GM23338 (cell line): ENCODE measurements at regions not wholly inside any gene's neighbourhood (a gene's known extent, or its start where the extent isn't known, plus 50 kb on each side); places are given as distances from the start of the nearest gene placed in this dataset.

ENCODE experiments used
- ATAC-seq: fragments of 200-7000 bp; cut with Tn5 transposase; 3 replicates; pipeline ENCODE4 v1.9.1; 2020
- DNase-seq: peaks from one replicate; pipeline ENCODE4 v3.0.0-alpha.2; 2015; ENCODE audit warnings: low spot score
- H2AFZ ChIP-seq: fragments of 200-600 bp; sonication (generic); 2 replicates; pipeline ENCODE4 v1.8.0; 2016; ENCODE audit warnings: antibody characterized with exemption, mild to moderate bottlenecking, moderate library complexity
- H3F3A ChIP-seq: fragments of 200-600 bp; sonication (generic); replicated peaks from 2 replicates; pipeline ENCODE4 v1.8.0; 2017; ENCODE audit warnings: antibody characterized with exemption, mixed run types, low read depth
- H3K27ac ChIP-seq: fragments of 200-600 bp; sonication (generic); 2 replicates; pipeline ENCODE4 v1.6.1; 2016; ENCODE audit warnings: low read depth
- H3K27me3 ChIP-seq: fragments of 200-600 bp; sonication (generic); 2 replicates; pipeline ENCODE4 v1.8.0; 2016; ENCODE audit warnings: mild to moderate bottlenecking, mixed run types, moderate library complexity; ENCODE audit not compliant: insufficient read depth
- H3K36me3 ChIP-seq: fragments of 200-600 bp; sonication (generic); 2 replicates; pipeline ENCODE4 v1.8.0; 2016; ENCODE audit warnings: mild to moderate bottlenecking; ENCODE audit not compliant: insufficient read depth
- H3K4me1 ChIP-seq: fragments of 200-600 bp; sonication (generic); 2 replicates; pipeline ENCODE4 v1.8.0; 2016; ENCODE audit warnings: mild to moderate bottlenecking, moderate library complexity; ENCODE audit not compliant: insufficient read depth
- H3K4me2 ChIP-seq: fragments of 200-600 bp; sonication (generic); 2 replicates; pipeline ENCODE4 v1.7.1; 2017; ENCODE audit warnings: mixed run types
- H3K4me3 ChIP-seq: fragments of 200-600 bp; sonication (generic); 2 replicates; pipeline ENCODE4 v1.6.1; 2016; ENCODE audit warnings: mixed run types
- H3K79me2 ChIP-seq: fragments of 200-600 bp; sonication (generic); replicated peaks from 2 replicates; pipeline ENCODE4 v1.8.0; 2017; ENCODE audit warnings: mild to moderate bottlenecking; ENCODE audit not compliant: insufficient read depth
- H3K9me2 ChIP-seq: fragments of 200-600 bp; sonication (generic); 2 replicates; pipeline ENCODE4 v1.8.0; 2017; ENCODE audit not compliant: insufficient read depth
- H4K20me1 ChIP-seq: fragments of 200-600 bp; sonication (generic); replicated peaks from 2 replicates; pipeline ENCODE4 v1.8.0; 2017; ENCODE audit warnings: mild to moderate bottlenecking; ENCODE audit not compliant: insufficient read depth
- H3K27ac Mint-ChIP-seq: 2 replicates; pipeline ENCODE4 v1.8.0; 2020; ENCODE audit warnings: inconsistent platforms, mild to moderate bottlenecking, moderate library complexity, mixed read lengths
- H3K27me3 Mint-ChIP-seq: 3 replicates; pipeline ENCODE4 v1.8.0; 2022; ENCODE audit warnings: low read depth, mild to moderate bottlenecking, moderate library complexity, mixed read lengths, inconsistent platforms; ENCODE audit not compliant: insufficient read depth, poor library complexity
- H3K36me3 Mint-ChIP-seq: 3 replicates; pipeline ENCODE4 v1.8.0; 2021; ENCODE audit warnings: low read depth, mild to moderate bottlenecking, inconsistent platforms, moderate library complexity, mixed read lengths
- H3K4me1 Mint-ChIP-seq: 3 replicates; pipeline ENCODE4 v1.8.0; 2020; ENCODE audit warnings: mild to moderate bottlenecking, inconsistent platforms, mixed read lengths
- H3K4me3 Mint-ChIP-seq: 3 replicates; pipeline ENCODE4 v1.8.0; 2021; ENCODE audit warnings: moderate library complexity, mild to moderate bottlenecking, inconsistent platforms, mixed read lengths
- H3K9me3 Mint-ChIP-seq: 3 replicates; pipeline ENCODE4 v1.8.0; 2020; ENCODE audit warnings: moderate library complexity, mild to moderate bottlenecking, inconsistent platforms, mixed read lengths
- CREB1 ChIP-seq: fragments of 250-450 bp; sonication (Bioruptor Pico); IDR thresholded peaks from 2 replicates; pipeline ENCODE4 v1.5.0; 2020; ENCODE audit warnings: low read depth, mild to moderate bottlenecking, moderate library complexity
- ETS1 ChIP-seq: IDR thresholded peaks from 2 replicates; pipeline ENCODE4 v1.6.1; 2016; ENCODE audit warnings: antibody characterized with exemption
- NANOG ChIP-seq: IDR thresholded peaks from 2 replicates; pipeline ENCODE4 v1.6.1; 2016; ENCODE audit warnings: antibody characterized with exemption, borderline replicate concordance
- REST ChIP-seq: IDR thresholded peaks from one replicate; pipeline ENCODE4 v1.6.1; 2018; ENCODE audit warnings: antibody characterized with exemption; ENCODE audit not compliant: unreplicated experiment
- ZNF114 ChIP-seq: fragments of 250-450 bp; sonication (Bioruptor Pico); IDR thresholded peaks from 2 replicates; pipeline ENCODE4 v1.5.0; 2020; ENCODE audit warnings: mild to moderate bottlenecking, moderate library complexity
- TF ChIP-seq, protein P1 (sequence below): fragments of 250-450 bp; sonication (Bioruptor Pico); IDR thresholded peaks from 2 replicates; pipeline ENCODE4 v1.5.0; 2020; ENCODE audit warnings: mild to moderate bottlenecking, moderate library complexity

DNA sequence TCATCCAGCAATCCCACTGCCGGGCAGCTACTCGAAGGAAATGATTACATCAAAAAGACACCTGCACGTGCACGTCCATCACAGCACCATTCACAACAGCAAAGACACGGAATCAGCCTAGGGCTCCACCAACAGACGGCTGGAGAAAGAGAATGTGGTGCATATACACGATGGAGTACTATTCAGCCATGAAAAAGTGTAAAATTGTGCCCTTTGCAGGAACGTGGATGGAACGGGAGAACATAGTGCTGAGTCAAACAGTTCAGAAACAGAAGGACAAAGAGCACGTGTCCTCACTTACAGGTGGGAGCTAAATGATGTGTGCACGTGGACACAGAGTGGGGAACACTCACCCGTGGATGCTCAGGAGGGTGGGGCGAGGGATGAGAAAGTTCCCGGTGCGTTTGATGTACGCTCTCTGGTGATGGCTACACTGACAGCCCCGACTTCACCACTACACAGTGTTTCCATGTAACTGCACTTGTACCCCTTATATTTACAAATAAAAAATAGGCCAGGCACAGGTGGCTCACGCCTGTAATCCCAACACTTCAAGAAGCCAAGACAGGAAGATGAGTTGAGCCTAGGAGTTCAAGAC lies 92.0 kb downstream of the PDGFA start (continued):
- TF ChIP-seq, protein P1, sequence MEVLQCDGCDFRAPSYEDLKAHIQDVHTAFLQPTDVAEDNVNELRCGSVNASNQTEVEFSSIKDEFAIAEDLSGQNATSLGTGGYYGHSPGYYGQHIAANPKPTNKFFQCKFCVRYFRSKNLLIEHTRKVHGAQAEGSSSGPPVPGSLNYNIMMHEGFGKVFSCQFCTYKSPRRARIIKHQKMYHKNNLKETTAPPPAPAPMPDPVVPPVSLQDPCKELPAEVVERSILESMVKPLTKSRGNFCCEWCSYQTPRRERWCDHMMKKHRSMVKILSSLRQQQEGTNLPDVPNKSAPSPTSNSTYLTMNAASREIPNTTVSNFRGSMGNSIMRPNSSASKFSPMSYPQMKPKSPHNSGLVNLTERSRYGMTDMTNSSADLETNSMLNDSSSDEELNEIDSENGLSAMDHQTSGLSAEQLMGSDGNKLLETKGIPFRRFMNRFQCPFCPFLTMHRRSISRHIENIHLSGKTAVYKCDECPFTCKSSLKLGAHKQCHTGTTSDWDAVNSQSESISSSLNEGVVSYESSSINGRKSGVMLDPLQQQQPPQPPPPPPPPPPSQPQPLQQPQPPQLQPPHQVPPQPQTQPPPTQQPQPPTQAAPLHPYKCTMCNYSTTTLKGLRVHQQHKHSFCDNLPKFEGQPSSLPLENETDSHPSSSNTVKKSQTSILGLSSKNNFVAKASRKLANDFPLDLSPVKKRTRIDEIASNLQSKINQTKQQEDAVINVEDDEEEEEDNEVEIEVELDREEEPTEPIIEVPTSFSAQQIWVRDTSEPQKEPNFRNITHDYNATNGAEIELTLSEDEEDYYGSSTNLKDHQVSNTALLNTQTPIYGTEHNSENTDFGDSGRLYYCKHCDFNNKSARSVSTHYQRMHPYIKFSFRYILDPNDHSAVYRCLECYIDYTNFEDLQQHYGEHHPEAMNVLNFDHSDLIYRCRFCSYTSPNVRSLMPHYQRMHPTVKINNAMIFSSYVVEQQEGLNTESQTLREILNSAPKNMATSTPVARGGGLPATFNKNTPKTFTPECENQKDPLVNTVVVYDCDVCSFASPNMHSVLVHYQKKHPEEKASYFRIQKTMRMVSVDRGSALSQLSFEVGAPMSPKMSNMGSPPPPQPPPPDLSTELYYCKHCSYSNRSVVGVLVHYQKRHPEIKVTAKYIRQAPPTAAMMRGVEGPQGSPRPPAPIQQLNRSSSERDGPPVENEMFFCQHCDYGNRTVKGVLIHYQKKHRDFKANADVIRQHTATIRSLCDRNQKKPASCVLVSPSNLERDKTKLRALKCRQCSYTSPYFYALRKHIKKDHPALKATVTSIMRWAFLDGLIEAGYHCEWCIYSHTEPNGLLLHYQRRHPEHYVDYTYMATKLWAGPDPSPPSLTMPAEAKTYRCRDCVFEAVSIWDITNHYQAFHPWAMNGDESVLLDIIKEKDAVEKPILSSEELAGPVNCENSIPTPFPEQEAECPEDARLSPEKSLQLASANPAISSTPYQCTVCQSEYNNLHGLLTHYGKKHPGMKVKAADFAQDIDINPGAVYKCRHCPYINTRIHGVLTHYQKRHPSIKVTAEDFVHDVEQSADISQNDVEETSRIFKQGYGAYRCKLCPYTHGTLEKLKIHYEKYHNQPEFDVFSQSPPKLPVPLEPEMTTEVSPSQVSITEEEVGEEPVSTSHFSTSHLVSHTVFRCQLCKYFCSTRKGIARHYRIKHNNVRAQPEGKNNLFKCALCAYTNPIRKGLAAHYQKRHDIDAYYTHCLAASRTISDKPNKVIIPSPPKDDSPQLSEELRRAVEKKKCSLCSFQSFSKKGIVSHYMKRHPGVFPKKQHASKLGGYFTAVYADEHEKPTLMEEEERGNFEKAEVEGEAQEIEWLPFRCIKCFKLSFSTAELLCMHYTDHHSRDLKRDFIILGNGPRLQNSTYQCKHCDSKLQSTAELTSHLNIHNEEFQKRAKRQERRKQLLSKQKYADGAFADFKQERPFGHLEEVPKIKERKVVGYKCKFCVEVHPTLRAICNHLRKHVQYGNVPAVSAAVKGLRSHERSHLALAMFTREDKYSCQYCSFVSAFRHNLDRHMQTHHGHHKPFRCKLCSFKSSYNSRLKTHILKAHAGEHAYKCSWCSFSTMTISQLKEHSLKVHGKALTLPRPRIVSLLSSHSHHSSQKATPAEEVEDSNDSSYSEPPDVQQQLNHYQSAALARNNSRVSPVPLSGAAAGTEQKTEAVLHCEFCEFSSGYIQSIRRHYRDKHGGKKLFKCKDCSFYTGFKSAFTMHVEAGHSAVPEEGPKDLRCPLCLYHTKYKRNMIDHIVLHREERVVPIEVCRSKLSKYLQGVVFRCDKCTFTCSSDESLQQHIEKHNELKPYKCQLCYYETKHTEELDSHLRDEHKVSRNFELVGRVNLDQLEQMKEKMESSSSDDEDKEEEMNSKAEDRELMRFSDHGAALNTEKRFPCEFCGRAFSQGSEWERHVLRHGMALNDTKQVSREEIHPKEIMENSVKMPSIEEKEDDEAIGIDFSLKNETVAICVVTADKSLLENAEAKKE (CRISPR knock-in tag): no peak
- TF ChIP-seq REST (no peak), ETS1 (no peak)

GRCh38 chr7:428387-428786 lies 91.3 kb downstream of the PDGFA start:
- H3K27ac ChIP-seq: no peak overlapping the region
- H3K9me2 ChIP-seq: no peaks in the 10 kb centered on the region
- DNase-seq (no peak), ATAC-seq (no peak)
- H3F3A ChIP-seq: no peaks in the 10 kb centered on the region
- Mint-ChIP-seq H3K4me3 (no peak overlapping the region), H3K4me1 (peaks cover 8% of the 10 kb centered on the region; the same call in 2 of the 3 replicates), H3K27ac (no peak overlapping the region), H3K27me3 (peaks cover 18% of the 10 kb centered on the region), H3K36me3 (no peaks in the 10 kb centered on the region), H3K9me3 (peaks cover 4% of the 10 kb centered on the region; the same call in 2 of the 3 replicates)
- H3K4me2 ChIP-seq: no peak overlapping the region
- H3K27me3 ChIP-seq: no peaks in the 10 kb centered on the region
- no peaks in the 10 kb centered on the region for H3K79me2 ChIP-seq
- H3K4me3 ChIP-seq: no peak overlapping the region
- H3K4me1 ChIP-seq: no peaks in the 10 kb centered on the region
- H2AFZ ChIP-seq: no peak overlapping the region
- no peaks in the 10 kb centered on the region for H3K36me3 ChIP-seq
- no peaks in the 10 kb centered on the region for H4K20me1 ChIP-seq
- TF ChIP-seq CREB1 (CRISPR knock-in tag) (no peak), NANOG (no peak), ZNF114 (no peak), REST (no peak)
